ENCODE measurements at regions not wholly inside any gene's neighbourhood (a gene's known extent, or its start where the extent isn't known, plus 50 kb on each side); places are given as distances from the start of the nearest gene placed in this dataset.

- TF ChIP-seq POLR2A (IDR thresholded peaks at IDR 0.05; ENCODE audit: low read depth) (no peak), CTCF (IDR thresholded peaks at IDR 0.05) (no peak), POLR2AphosphoS5 (IDR thresholded peaks at IDR 0.05) (no peak), EP300 (IDR thresholded peaks at IDR 0.05) (no peak)
These were observed 720.0 kb upstream of the ADAMTS16 start for GRCh38 chr5:4420177-4420576.
